Type B pancreatic cell (in vitro differentiated cells): ENCODE measurements at regions not wholly inside any gene's neighbourhood (a gene's known extent, or its start where the extent isn't known, plus 50 kb on each side); places are given as distances from the start of the nearest gene placed in this dataset.

ENCODE experiments used
- DNase-seq: peaks from one replicate; pipeline ENCODE4 v3.0.0; 2021; ENCODE audit warnings: mixed read lengths; ENCODE audit not compliant: unreplicated experiment; ENCODE audit errors: extremely low spot score
- H3K27ac Mint-ChIP-seq: 2 replicates; pipeline ENCODE4 v1.8.0; 2021; ENCODE audit warnings: mild to moderate bottlenecking, mixed read lengths
- H3K27me3 Mint-ChIP-seq: 2 replicates; pipeline ENCODE4 v1.8.0; 2021; ENCODE audit warnings: mixed read lengths
- H3K36me3 Mint-ChIP-seq: 2 replicates; pipeline ENCODE4 v1.8.0; 2021; ENCODE audit warnings: mixed read lengths
- H3K4me1 Mint-ChIP-seq: one replicate; pipeline ENCODE4 v1.8.0; 2021; ENCODE audit warnings: mixed read lengths; ENCODE audit not compliant: unreplicated experiment
- H3K4me3 Mint-ChIP-seq: 2 replicates; pipeline ENCODE4 v1.8.0; 2021; ENCODE audit warnings: mild to moderate bottlenecking, mixed read lengths
- H3K9me3 Mint-ChIP-seq: 2 replicates; pipeline ENCODE4 v1.8.0; 2021; ENCODE audit warnings: mixed read lengths
- CTCF ChIP-seq: fragments of 200-600 bp; sonication (generic); conservative IDR thresholded peaks from 2 replicates; pipeline ENCODE4 v1.5.0; 2021; ENCODE audit warnings: antibody characterized with exemption, mild to moderate bottlenecking

DNA sequence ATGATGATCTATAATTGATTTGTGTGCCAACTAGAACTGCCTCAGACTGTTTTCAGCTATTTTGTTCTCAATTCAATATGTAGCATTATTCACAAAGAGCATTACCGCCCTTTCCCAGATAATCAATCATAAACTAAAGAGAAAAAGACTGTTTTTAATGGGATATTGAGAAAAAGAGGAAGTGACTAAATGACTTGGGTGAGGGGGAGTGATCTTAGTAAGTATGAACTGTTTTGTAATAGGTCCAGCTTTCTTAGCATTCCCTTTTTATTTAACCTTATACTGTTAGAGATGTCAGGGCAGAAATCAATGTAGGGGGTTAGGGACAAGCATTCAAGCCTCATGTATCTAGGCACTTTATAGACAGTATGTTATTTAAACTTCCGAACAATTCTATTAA, 157.8 kb upstream of the DPYD start:
- no peaks in the 10 kb centered on the region for H3K27me3 Mint-ChIP-seq
- no peak overlapping the region for H3K27ac Mint-ChIP-seq
- no peaks in the 10 kb centered on the region for H3K4me1 Mint-ChIP-seq
- H3K36me3 Mint-ChIP-seq = no peaks in the 10 kb centered on the region
- no peak overlapping the region for H3K4me3 Mint-ChIP-seq
- H3K9me3 Mint-ChIP-seq = no peaks in the 10 kb centered on the region
- no peak for TF ChIP-seq CTCF
- no peak for DNase-seq

GRCh38 chr1:98077691-98078090, 156.9 kb upstream of the DPYD start:
- Mint-ChIP-seq H3K4me1 (no peaks in the 10 kb centered on the region), H3K27me3 (no peaks in the 10 kb centered on the region), H3K9me3 (no peaks in the 10 kb centered on the region), H3K27ac (no peak overlapping the region), H3K4me3 (no peak overlapping the region), H3K36me3 (no peaks in the 10 kb centered on the region)
- TF ChIP-seq CTCF = no peak
- DNase-seq = no peak

DNA sequence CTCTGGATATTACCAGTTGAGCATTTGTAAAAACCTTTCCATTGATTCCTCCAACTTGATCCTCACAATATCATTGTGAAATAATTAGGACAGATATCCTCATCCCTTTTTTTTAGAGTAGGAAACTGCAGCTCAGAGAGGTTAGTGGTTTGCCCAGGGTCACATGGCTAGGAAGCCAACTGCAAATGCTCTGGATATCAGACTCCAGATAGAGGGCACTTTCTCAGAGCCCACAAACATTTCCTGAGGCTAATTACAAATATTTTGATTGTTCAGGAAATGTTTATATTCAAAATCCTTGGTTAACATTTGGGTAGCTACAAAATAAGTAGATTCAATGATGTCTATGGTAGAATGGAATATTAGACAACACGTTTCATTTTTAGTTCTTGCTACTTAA, 154.8 kb upstream of the DPYD start:
- DNase-seq = no peak
- Mint-ChIP-seq H3K36me3 (no peaks in the 10 kb centered on the region), H3K27ac (no peak overlapping the region), H3K27me3 (no peaks in the 10 kb centered on the region), H3K9me3 (no peaks in the 10 kb centered on the region), H3K4me1 (no peaks in the 10 kb centered on the region), H3K4me3 (no peak overlapping the region)
- TF ChIP-seq CTCF = no peak

- H3K36me3 Mint-ChIP-seq = no peaks in the 10 kb centered on the region
- no peaks in the 10 kb centered on the region for H3K4me1 Mint-ChIP-seq
- DNase-seq = no peak
- no peaks in the 10 kb centered on the region for H3K27me3 Mint-ChIP-seq
- no peaks in the 10 kb centered on the region for H3K9me3 Mint-ChIP-seq
- no peak overlapping the region for H3K27ac Mint-ChIP-seq
- no peak overlapping the region for H3K4me3 Mint-ChIP-seq
- TF ChIP-seq CTCF = no peak
Observed at GRCh38 chr1:98073823-98074222, 153.0 kb upstream of the DPYD start.

GRCh38 chr1:98073106-98073505, 152.3 kb upstream of the DPYD start:
- no peaks in the 10 kb centered on the region for H3K4me1 Mint-ChIP-seq

More at GRCh38 chr1:98073106-98073505, 152.3 kb upstream of the DPYD start:
- Mint-ChIP-seq H3K9me3 (no peaks in the 10 kb centered on the region), H3K27me3 (no peaks in the 10 kb centered on the region), H3K4me3 (no peak overlapping the region), H3K27ac (no peak overlapping the region), H3K36me3 (no peaks in the 10 kb centered on the region)
- DNase-seq = no peak
- no peak for TF ChIP-seq CTCF
